Neural cell (in vitro differentiated cells): ENCODE measurements at regions not wholly inside any gene's neighbourhood (a gene's known extent, or its start where the extent isn't known, plus 50 kb on each side); places are given as distances from the start of the nearest gene placed in this dataset.

Experiments
- H2AFZ ChIP-seq: fragments of 200-600, 300-800 bp; sonication (generic), shearing (Covaris generic); 2 replicates; pipeline ENCODE4 v1.6.0; 2014; ENCODE audit warnings: low read depth, mild to moderate bottlenecking, antibody characterized with exemption, low read length, moderate library complexity
- H3F3A ChIP-seq: fragments of 200-600 bp; shearing (Covaris generic); 2 replicates; pipeline ENCODE4 v1.6.1; 2016; ENCODE audit warnings: mild to moderate bottlenecking, moderate library complexity, mixed read lengths, antibody characterized with exemption, low read length; ENCODE audit not compliant: insufficient read depth, poor library complexity, severe bottlenecking
- H3K27ac ChIP-seq: fragments of 200-600, 300-800 bp; sonication (generic), shearing (Covaris generic); 2 replicates; pipeline ENCODE4 v1.5.1; 2014; ENCODE audit warnings: mild to moderate bottlenecking, low read length, moderate library complexity
- H3K27me3 ChIP-seq: fragments of 300-800, 200-600 bp; sonication (generic), shearing (Covaris generic); 2 replicates; pipeline ENCODE4 v1.6.0; 2014; ENCODE audit warnings: mild to moderate bottlenecking, low read depth, low read length, moderate library complexity; ENCODE audit not compliant: insufficient read depth
- H3K36me3 ChIP-seq: fragments of 300-800, 200-600 bp; sonication (generic), shearing (Covaris generic); 2 replicates; pipeline ENCODE4 v1.5.1; 2014; ENCODE audit warnings: mild to moderate bottlenecking, antibody characterized with exemption, low read length, moderate library complexity; ENCODE audit not compliant: insufficient read depth
- H3K4me2 ChIP-seq: fragments of 300-800, 200-600 bp; sonication (generic), shearing (Covaris generic); 2 replicates; pipeline ENCODE4 v1.6.0; 2014; ENCODE audit warnings: mild to moderate bottlenecking, low read length
- H3K4me3 ChIP-seq: fragments of 300-800, 200-600 bp; sonication (generic), shearing (Covaris generic); 2 replicates; pipeline ENCODE4 v1.5.1; 2014; ENCODE audit warnings: mild to moderate bottlenecking, low read length, moderate library complexity
- H3K79me2 ChIP-seq: fragments of 200-600 bp; shearing (Covaris generic); replicated peaks from 2 replicates; pipeline ENCODE4 v1.6.0; 2014; ENCODE audit warnings: mild to moderate bottlenecking, low read length, moderate library complexity; ENCODE audit not compliant: insufficient read depth
- H3K9ac ChIP-seq: fragments of 300-800, 200-600 bp; sonication (generic), shearing (Covaris generic); 2 replicates; pipeline ENCODE4 v1.6.1; 2016; ENCODE audit warnings: mild to moderate bottlenecking, low read length, mixed read lengths
- H3K9me2 ChIP-seq: fragments of 200-600 bp; shearing (Covaris generic); 2 replicates; pipeline ENCODE4 v1.6.1; 2016; ENCODE audit warnings: mild to moderate bottlenecking, low read length, mixed read lengths; ENCODE audit not compliant: insufficient read depth
- H3K9me3 ChIP-seq: fragments of 200-600, 300-800 bp; sonication (generic), shearing (Covaris generic); 2 replicates; pipeline ENCODE4 v1.6.1; 2016; ENCODE audit warnings: mild to moderate bottlenecking, mixed run types, low read length, moderate library complexity, mixed read lengths
- H4K20me1 ChIP-seq: fragments of 200-600 bp; shearing (Covaris generic); 2 replicates; pipeline ENCODE4 v1.6.1; 2016; ENCODE audit warnings: mild to moderate bottlenecking, mixed run types; ENCODE audit not compliant: insufficient read depth
- EP300 ChIP-seq: fragments of 450-650 bp; conservative IDR thresholded peaks from 2 replicates; pipeline ENCODE4 v1.6.1; 2014; ENCODE audit warnings: antibody characterized with exemption, mild to moderate bottlenecking, moderate library complexity; ENCODE audit not compliant: poor library complexity, severe bottlenecking
- EZH2 ChIP-seq: fragments of 200-600, 300-800 bp; shearing (Covaris generic), sonication (generic); IDR thresholded peaks from 2 replicates; pipeline ENCODE4 v1.6.1; 2014; ENCODE audit warnings: antibody characterized with exemption, low read length, borderline replicate concordance, mild to moderate bottlenecking; ENCODE audit not compliant: insufficient read depth, poor library complexity, severe bottlenecking
- MXI1 ChIP-seq: fragments of 450-650 bp; conservative IDR thresholded peaks from 2 replicates; pipeline ENCODE4 v1.6.1; 2014; ENCODE audit warnings: antibody characterized with exemption, mild to moderate bottlenecking; ENCODE audit not compliant: poor library complexity, severe bottlenecking
- POLR2AphosphoS5 ChIP-seq: IDR thresholded peaks from 2 replicates; pipeline ENCODE4 v1.6.1; 2012
- RAD21 ChIP-seq: fragments of 450-650 bp; conservative IDR thresholded peaks from 2 replicates; pipeline ENCODE4 v1.6.1; 2014; ENCODE audit warnings: antibody characterized with exemption, mild to moderate bottlenecking, moderate library complexity
- SMC3 ChIP-seq: fragments of 450-650 bp; conservative IDR thresholded peaks from 2 replicates; pipeline ENCODE4 v1.6.1; 2014; ENCODE audit warnings: antibody characterized with exemption, mild to moderate bottlenecking, moderate library complexity; ENCODE audit not compliant: poor library complexity
- TAF1 ChIP-seq: IDR thresholded peaks from 2 replicates; pipeline ENCODE4 v1.6.1; 2012; ENCODE audit warnings: low read depth
- TF ChIP-seq, protein P1 (sequence below): IDR thresholded peaks from 2 replicates; pipeline ENCODE4 v1.6.1; 2012; ENCODE audit warnings: borderline replicate concordance
- TF ChIP-seq, protein P2 (sequence below): fragments of 450-650 bp; IDR thresholded peaks from 2 replicates; pipeline ENCODE4 v1.5.1; 2014; ENCODE audit warnings: antibody characterized with exemption, mild to moderate bottlenecking, moderate library complexity; ENCODE audit not compliant: poor library complexity, severe bottlenecking

DNA sequence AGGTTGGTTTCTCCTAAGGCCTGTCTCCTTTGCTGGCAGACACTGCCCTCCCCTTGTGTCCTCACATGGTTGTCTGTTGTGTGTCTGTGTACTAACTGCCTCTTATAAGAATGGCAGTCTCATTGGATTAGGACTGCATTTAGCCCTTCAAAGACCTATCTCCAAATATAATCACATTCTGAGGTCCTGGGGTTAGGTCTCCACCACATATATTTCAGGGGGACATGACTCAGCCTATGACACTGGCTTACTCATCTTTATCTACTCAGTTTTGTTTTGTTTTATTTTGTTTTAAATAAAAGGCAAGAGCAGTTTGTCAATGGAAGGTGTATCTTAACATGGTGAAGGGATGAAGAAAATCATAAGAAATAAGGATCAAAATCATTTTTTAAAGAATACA is 894.3 kb downstream of the NLGN4Y start:
- Histone ChIP-seq H3K27me3 (no peaks in the 10 kb centered on the region), H3K27ac (no peak overlapping the region), H4K20me1 (no peaks in the 10 kb centered on the region), H3F3A (no peaks in the 10 kb centered on the region), H3K9ac (no peak overlapping the region), H3K36me3 (no peaks in the 10 kb centered on the region), H3K79me2 (no peaks in the 10 kb centered on the region), H3K4me2 (no peak overlapping the region), H3K9me2 (no peaks in the 10 kb centered on the region), H3K4me3 (no peak overlapping the region), H3K9me3 (no peaks in the 10 kb centered on the region), H2AFZ (no peak overlapping the region)
- TF ChIP-seq RAD21, result no peak
- TF ChIP-seq, protein P1, sequence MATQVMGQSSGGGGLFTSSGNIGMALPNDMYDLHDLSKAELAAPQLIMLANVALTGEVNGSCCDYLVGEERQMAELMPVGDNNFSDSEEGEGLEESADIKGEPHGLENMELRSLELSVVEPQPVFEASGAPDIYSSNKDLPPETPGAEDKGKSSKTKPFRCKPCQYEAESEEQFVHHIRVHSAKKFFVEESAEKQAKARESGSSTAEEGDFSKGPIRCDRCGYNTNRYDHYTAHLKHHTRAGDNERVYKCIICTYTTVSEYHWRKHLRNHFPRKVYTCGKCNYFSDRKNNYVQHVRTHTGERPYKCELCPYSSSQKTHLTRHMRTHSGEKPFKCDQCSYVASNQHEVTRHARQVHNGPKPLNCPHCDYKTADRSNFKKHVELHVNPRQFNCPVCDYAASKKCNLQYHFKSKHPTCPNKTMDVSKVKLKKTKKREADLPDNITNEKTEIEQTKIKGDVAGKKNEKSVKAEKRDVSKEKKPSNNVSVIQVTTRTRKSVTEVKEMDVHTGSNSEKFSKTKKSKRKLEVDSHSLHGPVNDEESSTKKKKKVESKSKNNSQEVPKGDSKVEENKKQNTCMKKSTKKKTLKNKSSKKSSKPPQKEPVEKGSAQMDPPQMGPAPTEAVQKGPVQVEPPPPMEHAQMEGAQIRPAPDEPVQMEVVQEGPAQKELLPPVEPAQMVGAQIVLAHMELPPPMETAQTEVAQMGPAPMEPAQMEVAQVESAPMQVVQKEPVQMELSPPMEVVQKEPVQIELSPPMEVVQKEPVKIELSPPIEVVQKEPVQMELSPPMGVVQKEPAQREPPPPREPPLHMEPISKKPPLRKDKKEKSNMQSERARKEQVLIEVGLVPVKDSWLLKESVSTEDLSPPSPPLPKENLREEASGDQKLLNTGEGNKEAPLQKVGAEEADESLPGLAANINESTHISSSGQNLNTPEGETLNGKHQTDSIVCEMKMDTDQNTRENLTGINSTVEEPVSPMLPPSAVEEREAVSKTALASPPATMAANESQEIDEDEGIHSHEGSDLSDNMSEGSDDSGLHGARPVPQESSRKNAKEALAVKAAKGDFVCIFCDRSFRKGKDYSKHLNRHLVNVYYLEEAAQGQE, result no peak
- no peak for TF ChIP-seq MXI1
- no peak for TF ChIP-seq EP300

DNA sequence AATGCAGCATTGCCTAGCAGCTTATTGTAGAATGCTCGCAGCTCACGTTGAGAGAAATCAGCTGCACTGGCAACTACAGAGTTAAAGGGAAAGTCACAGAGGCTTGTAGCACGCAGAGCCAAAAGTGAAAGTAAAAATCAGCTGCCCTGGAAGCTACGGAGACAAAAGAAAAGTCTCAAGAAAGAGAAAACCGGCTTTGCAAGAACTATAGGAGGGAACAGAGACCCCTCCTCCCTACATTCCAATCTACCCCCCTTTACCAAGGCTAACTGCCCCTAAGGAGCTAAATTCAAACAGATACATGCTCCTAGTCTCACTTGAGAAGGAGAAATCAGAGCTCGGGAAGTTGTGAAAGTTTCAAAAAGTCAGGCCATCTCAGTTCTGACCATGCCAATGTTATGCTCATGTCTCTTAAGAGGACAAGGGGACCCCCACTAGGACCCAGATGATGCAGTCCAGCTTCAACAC is 900.4 kb downstream of the NLGN4Y start:
- no peak overlapping the region for H3K27ac ChIP-seq
- no peak overlapping the region for H3K4me3 ChIP-seq
- no peaks in the 10 kb centered on the region for H3K27me3 ChIP-seq
- no peaks in the 10 kb centered on the region for H4K20me1 ChIP-seq
- H3K79me2 ChIP-seq, result no peaks in the 10 kb centered on the region
- H3K9me2 ChIP-seq, result no peaks in the 10 kb centered on the region
- H3K9ac ChIP-seq, result no peak overlapping the region
- H3K9me3 ChIP-seq, result no peaks in the 10 kb centered on the region
- no peak for TF ChIP-seq TAF1
- no peak for TF ChIP-seq POLR2AphosphoS5
- no peak for TF ChIP-seq EZH2
- TF ChIP-seq, protein P2, sequence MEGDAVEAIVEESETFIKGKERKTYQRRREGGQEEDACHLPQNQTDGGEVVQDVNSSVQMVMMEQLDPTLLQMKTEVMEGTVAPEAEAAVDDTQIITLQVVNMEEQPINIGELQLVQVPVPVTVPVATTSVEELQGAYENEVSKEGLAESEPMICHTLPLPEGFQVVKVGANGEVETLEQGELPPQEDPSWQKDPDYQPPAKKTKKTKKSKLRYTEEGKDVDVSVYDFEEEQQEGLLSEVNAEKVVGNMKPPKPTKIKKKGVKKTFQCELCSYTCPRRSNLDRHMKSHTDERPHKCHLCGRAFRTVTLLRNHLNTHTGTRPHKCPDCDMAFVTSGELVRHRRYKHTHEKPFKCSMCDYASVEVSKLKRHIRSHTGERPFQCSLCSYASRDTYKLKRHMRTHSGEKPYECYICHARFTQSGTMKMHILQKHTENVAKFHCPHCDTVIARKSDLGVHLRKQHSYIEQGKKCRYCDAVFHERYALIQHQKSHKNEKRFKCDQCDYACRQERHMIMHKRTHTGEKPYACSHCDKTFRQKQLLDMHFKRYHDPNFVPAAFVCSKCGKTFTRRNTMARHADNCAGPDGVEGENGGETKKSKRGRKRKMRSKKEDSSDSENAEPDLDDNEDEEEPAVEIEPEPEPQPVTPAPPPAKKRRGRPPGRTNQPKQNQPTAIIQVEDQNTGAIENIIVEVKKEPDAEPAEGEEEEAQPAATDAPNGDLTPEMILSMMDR, result no peak
- no peak for TF ChIP-seq SMC3
- TF ChIP-seq EP300, result no peak
- no peak for TF ChIP-seq MXI1
- TF ChIP-seq, protein P1, result no peak
- no peak for TF ChIP-seq RAD21
- H3K4me2 ChIP-seq, result no peak overlapping the region
- H3K36me3 ChIP-seq, result no peaks in the 10 kb centered on the region
- no peak overlapping the region for H2AFZ ChIP-seq
- H3F3A ChIP-seq, result no peaks in the 10 kb centered on the region
